IPS DF 4.7 (cell line): ENCODE measurements at regions not wholly inside any gene's neighbourhood (a gene's known extent, or its start where the extent isn't known, plus 50 kb on each side); places are given as distances from the start of the nearest gene placed in this dataset.
A peak's percentile ranks its signal among the peaks of the same experiment; 100 is the strongest.

ENCODE experiments used
- DNase-seq: peaks from one replicate; pipeline ENCODE4 v3.0.0-alpha.2; 2013; ENCODE audit warnings: low spot score; ENCODE audit errors: extremely low read depth

DNA sequence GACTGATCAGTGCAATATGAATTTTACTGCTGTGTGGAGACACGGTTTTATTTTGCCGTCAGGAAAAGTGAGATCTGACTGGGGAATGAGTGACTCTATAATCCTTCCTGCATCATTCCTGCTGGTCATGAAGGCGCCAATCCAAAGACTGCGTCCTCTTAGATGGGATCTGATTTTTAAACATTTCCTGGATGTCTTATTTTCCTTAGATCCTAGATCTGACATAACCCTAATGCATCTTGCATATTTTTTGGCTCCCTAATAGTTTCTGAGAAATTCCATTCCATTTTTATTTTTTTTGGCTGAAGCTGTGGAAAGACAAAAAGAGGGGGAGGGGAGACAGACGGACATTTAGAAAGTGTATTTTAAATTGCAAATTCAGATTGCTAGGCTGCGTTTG is 454.9 kb upstream of the FAT1 start:
- no peak for DNase-seq

DNA sequence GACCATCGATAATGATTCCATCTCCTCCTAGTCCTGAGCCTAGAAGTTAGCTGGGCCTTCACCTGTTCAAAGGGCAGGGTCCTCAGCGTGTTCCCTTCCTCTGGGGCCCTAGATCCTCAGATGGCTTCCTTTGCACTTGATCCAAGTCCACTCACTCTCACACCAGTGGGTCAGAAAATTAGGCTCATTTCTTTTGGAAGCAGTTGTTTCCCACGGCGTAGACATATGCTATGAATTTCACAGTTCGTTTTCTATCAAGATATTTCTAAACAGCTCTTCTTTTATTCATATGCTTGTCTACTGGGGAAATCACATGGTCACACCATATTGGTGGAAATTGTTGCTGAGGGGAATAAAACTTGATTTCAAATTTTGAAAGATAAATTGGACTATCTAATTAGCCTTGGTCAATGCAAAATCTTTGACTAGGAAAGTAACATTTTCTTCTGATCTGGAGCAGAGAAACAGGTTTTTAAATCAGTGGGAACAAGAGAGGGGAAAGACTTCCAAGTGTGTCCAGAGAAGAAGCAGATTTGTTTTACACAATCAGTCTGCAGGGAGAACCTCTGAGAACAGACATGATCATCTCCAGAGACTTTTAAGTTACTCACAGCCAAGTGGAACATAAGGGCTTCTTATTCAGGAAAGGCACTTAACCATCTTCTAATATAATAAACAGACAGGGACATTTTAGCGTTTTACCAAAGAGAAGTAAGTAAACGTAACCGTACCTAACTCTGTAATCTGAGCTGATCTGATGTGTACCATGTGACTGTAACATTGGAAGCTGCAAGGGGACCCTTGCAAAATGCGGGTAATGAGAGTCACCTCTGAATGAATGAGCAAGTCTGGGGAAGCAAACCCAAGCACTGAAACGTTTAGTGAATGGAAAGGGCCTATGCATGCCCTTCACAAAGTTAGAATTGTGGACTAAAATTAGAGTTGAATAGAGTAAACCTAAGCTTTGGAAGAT is 455.7 kb upstream of the FAT1 start:
- peak; percentile 3 for DNase-seq

DNA sequence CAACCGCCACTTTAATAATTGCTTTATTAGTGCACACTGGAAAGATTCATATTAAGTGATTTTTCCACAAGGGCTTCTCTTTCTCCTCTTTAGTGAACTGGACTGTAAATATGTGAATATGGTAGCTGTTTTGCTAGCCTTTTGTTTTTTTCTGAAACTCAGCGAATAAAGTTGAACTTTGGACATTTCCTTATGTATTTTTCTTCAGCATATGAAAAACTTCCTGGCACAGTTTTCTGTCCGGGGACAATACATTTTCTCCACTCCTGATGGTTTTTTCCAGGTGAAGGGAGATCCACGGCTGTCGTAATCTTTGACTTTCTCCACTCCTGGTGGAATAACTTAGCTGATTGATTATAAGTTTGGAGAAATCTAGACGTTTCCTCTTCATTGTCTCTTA is 457.4 kb upstream of the FAT1 start:
- DNase-seq: no peak

DNA sequence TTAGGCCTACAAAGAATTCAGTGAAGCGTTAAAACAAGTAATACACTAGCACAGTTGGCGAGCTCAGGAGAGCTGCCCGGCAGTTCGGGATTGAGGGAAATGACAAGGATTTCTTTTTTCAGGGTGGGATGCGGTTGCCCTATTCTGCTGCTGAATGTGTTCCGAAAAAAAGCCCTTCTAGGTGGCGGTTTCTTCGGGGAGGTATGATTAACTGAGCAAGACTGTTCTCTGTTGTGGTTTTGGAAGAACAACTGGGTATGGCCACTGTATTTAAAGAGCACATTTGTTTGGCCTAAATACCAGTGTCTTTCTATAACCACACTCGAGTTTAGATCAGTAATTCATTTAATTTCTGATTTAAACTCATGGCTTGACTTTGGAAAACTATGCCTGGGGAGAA is 459.7 kb upstream of the FAT1 start:
- DNase-seq: no peak

DNA sequence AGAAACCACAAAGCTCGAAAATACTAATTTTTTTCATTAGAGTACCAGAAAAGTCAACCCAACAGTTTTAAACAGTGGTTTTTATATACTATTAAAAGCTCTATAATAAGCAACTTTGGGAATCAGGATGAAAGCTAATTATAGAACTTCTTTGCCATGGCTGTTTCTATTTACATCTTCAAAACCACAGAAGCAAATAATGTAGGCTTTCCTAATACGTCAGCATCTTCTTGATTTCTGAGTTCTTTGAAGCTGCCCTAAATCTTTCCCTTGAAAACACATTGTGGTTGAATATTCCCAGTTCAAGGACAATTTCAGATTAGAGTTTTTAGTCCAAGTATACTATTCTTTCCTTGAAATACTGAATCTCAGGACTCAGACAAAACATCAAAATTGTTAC is 460.2 kb upstream of the FAT1 start:
- no peak for DNase-seq

DNA sequence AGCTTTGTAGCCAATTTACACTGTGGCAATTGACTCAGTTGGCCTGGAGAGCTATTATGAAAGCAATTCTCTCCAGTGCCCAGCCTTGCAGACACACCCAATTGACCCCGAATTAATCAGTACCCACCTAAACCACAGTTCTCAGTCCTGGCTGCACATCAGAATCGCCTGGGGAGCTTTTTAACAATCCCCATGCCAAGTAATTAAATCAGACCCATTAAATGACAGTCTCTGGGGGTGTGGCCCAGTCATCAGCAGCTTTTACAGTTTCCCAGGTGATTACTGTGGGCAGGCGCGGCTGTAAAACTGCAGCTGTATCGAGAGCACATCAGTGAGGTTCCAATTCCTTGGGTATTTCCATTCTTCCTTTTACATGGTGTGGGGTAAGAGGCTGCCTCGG is 460.9 kb upstream of the FAT1 start:
- DNase-seq: no peak

DNA sequence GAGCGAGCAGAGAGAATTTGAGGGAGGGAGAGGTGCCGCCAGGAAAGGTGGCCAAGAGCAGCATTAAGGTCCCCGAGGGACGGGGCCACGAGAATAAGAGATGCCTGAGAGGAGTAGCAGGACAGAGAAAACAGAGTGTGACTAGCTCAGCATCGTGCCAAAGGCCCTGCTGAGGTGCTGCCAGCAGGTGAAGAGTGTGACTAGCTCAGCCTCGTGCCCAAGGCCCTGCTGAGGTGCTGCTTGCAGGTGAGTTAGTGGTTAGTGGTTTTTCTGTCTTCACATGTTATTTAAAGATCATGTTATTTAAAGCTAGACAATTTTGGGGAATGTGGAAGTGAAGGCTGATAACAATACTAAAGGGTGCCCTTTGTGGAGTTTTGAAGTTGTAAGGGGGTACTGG is 464.5 kb upstream of the FAT1 start:
- DNase-seq: no peak

DNA sequence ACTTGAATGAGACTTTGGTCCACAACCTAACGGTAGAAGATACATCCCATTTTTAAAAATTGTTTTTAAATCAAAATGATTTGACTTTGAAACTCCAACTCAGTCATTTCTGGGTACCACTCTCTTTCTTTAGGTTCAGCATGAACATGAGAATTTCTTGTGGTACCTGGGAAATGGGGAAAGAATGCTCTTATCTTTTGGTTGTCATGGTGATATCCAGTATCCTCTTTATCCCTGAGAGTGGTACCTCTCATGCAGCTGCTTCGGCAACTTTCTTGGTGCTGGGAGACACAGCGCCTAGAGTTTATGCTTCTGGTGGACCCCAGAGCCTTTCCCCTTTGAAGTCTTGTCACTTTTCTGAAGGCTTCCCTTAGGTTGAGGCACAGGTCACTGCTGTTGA is 465.1 kb upstream of the FAT1 start:
- DNase-seq: no peak

DNA sequence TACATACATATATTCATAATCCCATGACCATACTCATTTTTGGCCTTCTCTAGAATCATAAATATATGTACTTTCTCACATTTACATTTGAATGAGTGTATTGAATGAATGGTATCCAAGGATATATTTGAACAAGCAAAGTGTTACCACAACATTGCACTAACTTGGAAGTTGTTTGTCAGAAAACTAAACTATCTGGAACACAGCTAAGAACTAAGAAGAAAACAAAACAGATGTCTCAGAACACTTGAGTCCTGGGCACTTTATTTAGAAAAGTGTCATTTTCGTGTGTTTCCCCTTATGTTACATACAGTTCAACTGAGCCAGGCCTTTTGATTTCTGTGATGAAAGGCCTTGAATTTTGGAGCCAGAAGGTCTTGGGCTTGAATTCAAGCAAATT is 466.7 kb upstream of the FAT1 start:
- no peak for DNase-seq

DNA sequence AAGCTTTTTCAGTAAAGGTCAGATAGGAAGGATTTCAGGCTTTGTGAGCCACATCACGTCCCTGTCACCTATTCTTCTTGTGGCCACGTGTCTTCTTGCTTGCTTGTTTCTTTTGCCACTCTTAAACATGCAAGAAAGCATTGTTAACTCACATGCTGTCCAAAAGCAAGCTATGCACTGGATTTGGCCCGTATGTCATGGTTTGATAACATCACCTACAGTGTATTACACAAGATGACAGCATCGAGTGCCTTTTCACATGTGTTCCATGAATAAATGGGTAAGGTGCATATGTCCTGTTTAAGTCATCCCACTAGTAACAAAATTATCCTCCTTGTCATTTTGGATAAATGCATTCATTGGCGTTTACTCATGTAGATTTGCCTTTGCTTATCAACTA is 468.0 kb upstream of the FAT1 start:
- no peak for DNase-seq

DNA sequence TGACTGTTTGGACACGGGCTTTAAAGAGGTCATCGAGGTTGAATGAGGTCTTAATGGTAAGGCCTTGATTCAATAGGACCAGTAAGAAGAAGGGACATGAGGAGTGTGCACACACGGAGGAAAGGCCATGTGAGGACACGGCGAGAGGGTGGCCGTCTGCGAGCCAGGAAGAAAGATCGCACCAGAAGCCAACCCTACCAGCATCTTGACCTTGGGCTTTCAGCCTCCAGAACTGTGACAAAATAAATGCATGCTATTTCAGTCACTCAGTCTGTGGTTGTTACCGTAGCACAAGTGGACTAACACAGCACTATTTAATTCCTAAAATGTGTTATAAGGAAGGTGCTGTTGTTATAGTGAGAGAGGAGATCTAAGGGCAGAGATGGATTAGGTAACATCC is 468.6 kb upstream of the FAT1 start:
- no peak for DNase-seq

DNA sequence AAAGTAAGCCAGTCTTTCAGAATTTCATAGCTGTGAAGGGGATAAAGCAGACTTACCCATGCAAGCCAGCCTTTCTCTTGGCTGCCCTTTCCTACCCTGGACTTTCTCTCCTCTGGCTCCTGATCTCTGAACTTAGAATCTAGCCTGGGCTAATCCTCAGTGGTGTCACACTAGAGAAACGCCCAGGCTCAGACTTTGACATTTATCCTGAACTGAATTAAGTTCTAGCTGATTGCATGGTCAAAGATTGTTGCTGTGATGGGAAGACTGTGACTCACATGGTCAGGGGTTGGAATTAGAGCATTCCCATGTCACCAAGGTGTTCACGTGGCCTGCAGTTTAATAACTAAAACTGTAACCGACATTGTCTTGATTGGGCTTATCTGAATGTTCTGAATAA is 469.5 kb upstream of the FAT1 start:
- DNase-seq: no peak

DNA sequence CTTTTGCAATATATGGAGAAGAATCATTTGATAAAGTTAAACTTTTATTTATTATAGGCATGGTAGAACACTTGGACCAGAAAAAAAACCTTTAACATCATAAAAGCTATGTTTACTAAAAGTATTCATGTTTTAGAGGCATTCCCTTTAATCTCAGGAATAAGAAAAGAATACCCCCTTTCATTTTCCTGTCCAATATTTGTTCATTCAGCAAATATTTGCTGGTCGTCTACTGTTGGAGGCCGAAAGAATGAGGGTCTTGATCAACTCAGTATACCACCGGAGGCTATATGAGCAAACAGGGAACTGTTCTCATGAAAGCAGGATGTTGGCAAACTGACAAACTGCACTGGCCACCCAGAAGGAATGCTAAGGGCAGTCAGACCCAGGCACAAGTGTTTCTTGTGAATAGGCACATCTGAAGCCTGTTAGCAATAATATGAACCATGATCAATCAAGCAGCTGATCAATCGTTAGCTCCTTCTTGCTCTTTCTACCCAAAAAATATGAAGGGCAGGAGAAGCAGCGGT is 480.8 kb upstream of the FAT1 start:
- DNase-seq: no peak

DNA sequence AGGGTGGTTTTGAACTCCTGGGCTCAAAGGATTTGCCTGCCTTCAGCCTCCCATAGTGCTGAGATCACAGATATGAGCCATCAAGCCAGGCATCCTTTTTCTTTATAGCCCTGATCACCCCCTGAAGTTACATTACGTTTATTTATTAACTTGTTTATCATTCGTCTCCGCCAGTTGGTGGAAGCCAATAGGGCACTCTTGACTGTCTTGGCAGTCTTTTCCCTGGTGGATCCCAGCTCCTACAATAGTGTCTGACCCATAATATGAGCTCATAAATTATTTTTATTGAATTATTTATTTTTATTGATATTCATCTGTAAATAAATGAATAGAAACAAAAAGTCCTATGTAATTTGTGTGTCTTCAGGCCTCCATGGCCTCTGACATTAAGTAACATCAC is 484.3 kb upstream of the FAT1 start:
- no peak for DNase-seq

DNA sequence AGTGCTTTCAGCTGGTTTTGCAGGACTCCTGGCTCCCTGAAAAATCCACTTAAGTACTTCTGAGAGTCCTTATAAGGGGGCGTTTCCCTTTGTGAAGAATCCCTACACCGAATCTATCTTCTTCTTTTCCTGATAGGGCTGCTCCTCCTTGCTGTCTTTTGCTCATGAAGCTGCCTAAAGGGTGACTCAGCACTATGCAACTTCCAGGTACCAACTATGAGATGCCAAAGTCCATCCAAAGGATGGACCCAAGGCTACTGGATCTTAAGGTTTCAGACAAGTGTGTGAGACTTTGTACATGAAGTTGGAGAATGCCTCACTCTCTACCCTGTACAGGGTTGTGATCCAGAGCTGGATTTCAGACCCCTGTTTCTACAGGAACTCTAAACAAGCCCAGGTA is 485.0 kb upstream of the FAT1 start:
- no peak for DNase-seq

DNA sequence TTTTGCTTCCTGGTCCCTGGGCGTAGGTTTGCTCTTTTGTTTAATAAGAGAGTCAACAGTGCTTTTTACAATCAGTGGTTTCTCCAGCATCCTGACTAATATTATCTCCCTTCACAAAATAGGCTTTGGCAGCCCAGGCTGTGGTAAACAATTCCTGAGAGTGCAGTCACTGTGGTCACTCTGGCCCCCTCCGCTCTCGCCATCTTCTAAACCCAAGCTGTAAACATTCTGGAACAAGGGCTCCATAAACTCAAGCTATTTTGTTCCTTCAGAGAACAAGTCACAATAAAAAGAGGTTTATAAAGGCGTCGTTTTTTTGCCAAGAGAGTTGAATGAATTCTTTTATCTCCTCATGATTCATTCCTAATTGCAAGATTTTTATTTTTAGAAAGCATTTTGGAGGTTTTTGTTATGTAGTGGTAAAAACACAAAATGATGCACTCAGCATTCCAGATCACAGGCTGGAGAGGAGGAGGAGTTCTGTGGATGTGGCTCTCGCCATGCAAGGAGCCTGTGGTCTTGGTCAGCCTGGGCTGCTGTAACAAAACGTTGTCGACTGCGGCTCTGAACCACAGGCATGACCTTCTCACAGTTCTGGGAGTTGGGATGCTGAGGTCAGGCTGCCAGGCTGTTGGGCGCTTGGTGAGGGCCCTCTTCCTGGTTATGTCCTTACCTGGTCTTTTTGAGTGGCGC is 486.4 kb upstream of the FAT1 start:
- DNase-seq: no peak

DNA sequence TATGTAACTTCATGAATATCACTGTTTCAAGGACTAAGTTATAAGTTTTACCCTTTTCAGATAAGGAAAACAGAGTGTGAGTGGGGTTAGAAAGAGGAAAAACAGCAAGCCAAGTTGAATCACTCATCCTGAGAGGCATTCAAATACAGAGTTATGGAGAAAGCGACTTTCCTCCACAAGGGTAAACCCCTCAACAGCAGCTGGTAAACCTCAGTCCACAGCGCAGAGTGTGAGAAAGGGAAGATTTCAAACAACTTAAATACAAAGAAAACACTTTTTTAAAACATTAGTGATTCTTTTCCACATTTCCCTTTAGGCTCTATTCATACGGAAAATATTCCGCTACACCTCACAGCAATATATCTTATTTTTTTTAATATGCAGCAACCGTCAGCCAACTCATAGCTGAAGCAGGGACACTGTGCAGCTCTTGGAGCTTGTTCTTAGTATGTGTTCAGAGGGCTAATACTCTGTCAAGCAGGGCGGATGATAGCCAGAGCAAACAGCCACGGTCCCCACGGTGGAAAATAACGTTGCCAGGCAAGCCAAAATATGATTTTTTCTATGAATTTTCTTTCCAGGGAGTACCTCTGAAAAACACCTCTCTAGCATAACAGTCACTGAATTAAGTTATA is 488.9 kb upstream of the FAT1 start:
- no peak for DNase-seq

DNA sequence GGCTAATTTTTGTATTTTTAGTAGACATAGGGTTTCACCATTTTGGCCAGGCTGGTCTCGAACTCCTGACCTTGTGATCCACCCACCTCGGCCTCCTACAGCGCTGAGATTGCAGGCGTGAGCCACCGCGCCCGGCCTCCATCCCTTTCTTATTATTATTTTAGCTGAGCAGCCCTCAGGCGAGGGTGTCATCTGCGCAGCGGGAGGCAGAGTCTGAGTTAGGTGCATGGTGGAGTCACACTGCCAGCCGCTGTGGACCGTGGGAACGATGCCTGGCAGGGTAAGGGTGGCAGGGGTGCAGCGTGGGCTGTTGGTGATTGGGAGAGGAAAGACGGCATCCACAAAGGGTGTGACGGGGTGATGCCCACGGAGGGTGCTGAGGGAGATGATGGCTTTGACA is 491.8 kb upstream of the FAT1 start:
- no peak for DNase-seq

DNA sequence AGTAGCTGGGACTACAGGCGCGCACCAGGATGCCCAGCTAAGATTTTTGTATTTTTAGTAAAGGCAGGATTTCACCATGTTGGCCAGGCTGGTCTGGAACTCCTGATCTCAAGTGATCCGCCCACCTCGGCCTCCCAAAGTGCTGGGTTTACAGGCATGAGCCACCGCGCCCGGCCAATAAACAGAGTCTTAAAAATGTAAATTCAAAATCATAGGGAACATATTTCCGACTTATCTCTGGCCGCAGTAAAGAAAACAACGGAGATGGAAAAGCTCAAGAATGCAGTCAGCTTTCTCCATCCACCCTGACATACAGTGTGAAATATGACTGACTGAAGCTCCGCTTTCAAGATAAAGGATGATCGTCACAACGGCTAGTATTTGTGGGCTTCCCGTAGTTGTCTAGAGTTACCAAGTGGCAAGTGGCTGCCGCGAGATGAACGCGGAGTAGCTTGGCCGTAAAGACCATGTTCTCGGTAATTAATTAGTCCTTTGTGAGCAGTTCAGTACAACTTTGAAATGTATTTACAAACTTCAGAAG is 495.1 kb upstream of the FAT1 start:
- no peak for DNase-seq

DNA sequence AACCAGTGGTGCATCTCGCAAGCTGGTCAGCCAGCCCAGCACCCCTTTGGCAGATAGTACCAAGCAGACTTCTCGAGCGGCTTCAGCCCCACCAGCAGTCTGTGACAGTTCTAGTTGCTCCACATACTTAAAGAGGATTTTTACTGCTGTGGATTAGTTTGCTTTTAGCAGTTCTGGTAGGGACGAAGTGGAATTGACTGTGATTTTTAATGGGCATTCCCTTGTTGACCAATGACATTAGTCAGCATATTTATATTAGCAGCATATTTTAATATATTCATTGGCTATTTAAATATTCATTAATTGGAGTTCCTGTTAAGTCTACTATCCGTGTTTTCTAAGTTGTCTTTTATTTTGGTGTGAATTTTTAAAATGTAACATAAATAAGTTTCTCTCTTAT is 500.9 kb upstream of the FAT1 start:
- no peak for DNase-seq

DNA sequence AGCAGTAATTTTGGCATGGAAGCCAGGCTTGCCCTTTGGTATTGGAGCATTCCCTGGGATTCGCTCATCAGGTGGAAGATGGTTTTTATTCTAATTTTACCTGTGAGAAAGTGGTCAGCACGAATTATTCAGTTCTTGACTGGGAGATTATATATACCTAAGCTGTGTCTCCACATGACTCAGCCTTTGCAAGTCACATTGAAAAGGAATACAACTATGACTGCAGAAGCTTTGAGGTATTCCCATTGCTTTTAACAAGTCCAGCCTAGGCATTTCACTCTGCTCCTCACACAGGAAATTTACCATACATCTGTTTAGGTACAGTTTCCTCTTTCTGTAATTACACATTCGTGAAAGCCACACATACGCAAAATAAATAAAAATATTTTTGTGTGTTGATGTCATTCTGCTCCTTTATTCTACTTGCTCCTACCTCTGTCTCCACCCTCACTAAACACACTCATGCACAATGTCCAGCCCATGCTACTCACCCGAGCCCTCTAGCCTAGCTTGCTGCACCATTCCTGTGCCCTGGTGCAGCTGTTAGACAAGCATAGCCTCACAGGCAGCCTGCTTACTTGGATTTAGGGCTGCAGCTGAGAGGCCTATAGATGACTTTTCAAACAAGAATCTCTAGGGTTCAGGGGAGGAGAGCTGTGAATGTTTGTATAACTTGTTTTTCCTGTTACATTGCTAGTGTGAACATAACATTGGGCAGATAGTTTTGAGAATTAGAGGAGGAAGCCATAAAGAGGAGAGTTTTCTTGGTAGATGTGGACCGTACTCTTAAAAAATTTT is 504.4 kb upstream of the FAT1 start:
- DNase-seq: no peak
